Small intestine (tissue), 7 donors: ENCODE measurements at regions not wholly inside any gene's neighbourhood (a gene's known extent, or its start where the extent isn't known, plus 50 kb on each side); places are given as distances from the start of the nearest gene placed in this dataset.
A peak's percentile ranks its signal among the peaks of the same experiment; 100 is the strongest.
"Not testable (repeated sequence)": the region's sequence is repeated elsewhere in the genome, so short reads cannot be mapped to it uniquely, and the experiment has no call there.

Experiments
- DNase-seq, 2 donors: peaks; one replicate each; pipeline versions ENCODE4 v3.0.0 to v3.0.0-alpha.2; 2013
- FAIRE-seq: peaks from 2 replicates; lab custom pipeline; 2012; peaks lifted over from hg19 to GRCh38; lab: Jason Lieb, UNC
- H3K27ac ChIP-seq, 3 donors: one replicate each; pipeline ENCODE4 v1.5.1; 2013; ENCODE audit warnings: low read length in 2 of 3, mild to moderate bottlenecking in 2 of 3, control low read depth in 1 of 3, inconsistent platforms in 1 of 3, low read depth in 1 of 3, moderate library complexity in 1 of 3
- H3K27me3 ChIP-seq, 3 donors: one replicate each; pipeline ENCODE4 v1.6.1; 2013; ENCODE audit warnings: low read length in 3 of 3, inconsistent platforms in 1 of 3; ENCODE audit not compliant: control insufficient read depth in 3 of 3, insufficient read depth in 3 of 3
- H3K36me3 ChIP-seq, 3 donors: one replicate each; pipeline ENCODE4 v1.6.1; 2013; ENCODE audit warnings: low read length in 3 of 3, inconsistent platforms in 1 of 3, low read depth in 1 of 3, mild to moderate bottlenecking in 1 of 3, moderate library complexity in 1 of 3; ENCODE audit not compliant: control insufficient read depth in 3 of 3, insufficient read depth in 2 of 3
- H3K4me1 ChIP-seq, 3 donors: one replicate each; pipeline ENCODE4 v1.6.1; 2013; ENCODE audit warnings: low read length in 2 of 3, inconsistent platforms in 1 of 3, low read depth in 1 of 3, mild to moderate bottlenecking in 1 of 3, moderate library complexity in 1 of 3; ENCODE audit not compliant: control insufficient read depth in 3 of 3, insufficient read depth in 2 of 3
- H3K4me3 ChIP-seq, 3 donors: one replicate each; pipeline ENCODE4 v1.5.1; 2013; ENCODE audit warnings: low read length in 3 of 3, control low read depth in 1 of 3, inconsistent platforms in 1 of 3, low read depth in 1 of 3, mild to moderate bottlenecking in 1 of 3, moderate library complexity in 1 of 3
- H3K9me3 ChIP-seq, 2 donors: one replicate each; pipeline ENCODE4 v1.6.1; 2013; ENCODE audit warnings: low read depth in 1 of 2, low read length in 1 of 2; ENCODE audit not compliant: control insufficient read depth in 2 of 2, insufficient read depth in 1 of 2
- WGBS, 3 donors: extraction: QIAGEN DNeasy Blood & Tissue Kit; methylation state at CpG; one replicate each; pipeline ENCODE4 v1.1.7; 2013; 5-methylcytosine and 5-hydroxymethylcytosine counted together
- donor health status: healthy with polysubstance abuse.
- donor health status: control.
- donor health status: control.
- donor health status: Bipolar disorder and iron deficiency.
- donor health status: healthy.

GRCh38 chr9:33734941-33735835 lies 60.2 kb upstream of the PRSS3 start:
- not testable (repeated sequence) for FAIRE-seq, H3K9me3 ChIP-seq, H3K4me1 ChIP-seq, H3K36me3 ChIP-seq, H3K4me3 ChIP-seq, H3K27me3 ChIP-seq
- H3K27ac ChIP-seq = peak overlapping the region in 1 of 3 donors; percentile 68
- WGBS, 3 donors = 54 to 76% (median 62%) methylated on average over 6 of the region's 6 CpGs
- DNase-seq = peak in 1 of 2 donors; percentile 63

- Histone ChIP-seq H3K27me3 (no peaks in the 10 kb centered on the region), H3K4me3 (no peak overlapping the region), H3K4me1 (peaks cover 0 to 4% (median 0%) of the 10 kb centered on the region in 3 donors), H3K9me3 (peaks cover 0 to 3% of the 10 kb centered on the region in 2 donors), H3K27ac (no peak overlapping the region), H3K36me3 (no peaks in the 10 kb centered on the region)
- FAIRE-seq = no peak
- 18 to 25% (median 22%) methylated on average over 5 of the region's 5 CpGs for WGBS, 3 donors
- peak; percentile 70 to 77 for DNase-seq
Observed at GRCh38 chr9:33737811-33738606, 57.4 kb upstream of the PRSS3 start.

GRCh38 chr9:33739398-33739797 lies 56.0 kb upstream of the PRSS3 start:
- H3K4me3 ChIP-seq = no peak overlapping the region
- H3K36me3 ChIP-seq = no peaks in the 10 kb centered on the region
- peaks cover 0 to 4% (median 0%) of the 10 kb centered on the region in 3 donors for H3K4me1 ChIP-seq
- FAIRE-seq (no peak), DNase-seq (peak; percentile 57 to 84)
- no peaks in the 10 kb centered on the region for H3K27me3 ChIP-seq
- H3K9me3 ChIP-seq = peaks cover 0 to 3% of the 10 kb centered on the region in 2 donors
- peak overlapping the region; percentile 1 to 75 (median 20) for H3K27ac ChIP-seq

GRCh38 chr9:33740075-33740474 lies 55.3 kb upstream of the PRSS3 start:
- peaks cover 0 to 3% of the 10 kb centered on the region in 2 donors for H3K9me3 ChIP-seq
- H3K4me1 ChIP-seq = peaks cover 0 to 4% (median 0%) of the 10 kb centered on the region in 3 donors
- no peaks in the 10 kb centered on the region for H3K27me3 ChIP-seq
- H3K36me3 ChIP-seq = no peaks in the 10 kb centered on the region
- H3K4me3 ChIP-seq = no peak overlapping the region
- WGBS, 3 donors = 84 to 93% (median 89%) methylated on average over 1 of the region's 1 CpG
- H3K27ac ChIP-seq = peak overlapping the region in 1 of 3 donors; percentile 75
- no peak for DNase-seq
- FAIRE-seq = no peak

- not testable (repeated sequence) for H3K9me3 ChIP-seq, FAIRE-seq, H3K36me3 ChIP-seq, H3K4me1 ChIP-seq, H3K27me3 ChIP-seq, H3K27ac ChIP-seq, H3K4me3 ChIP-seq, DNase-seq
- 59 to 84% (median 65%) methylated on average over 1 of the region's 1 CpG for WGBS, 3 donors
Observed at GRCh38 chr9:33740958-33741357, 54.4 kb upstream of the PRSS3 start.

- peak overlapping the region in 1 of 3 donors; percentile 32 for H3K27ac ChIP-seq
- FAIRE-seq (no peak), DNase-seq (peak; percentile 23 to 85)
- no peaks in the 10 kb centered on the region for H3K36me3 ChIP-seq
- H3K4me3 ChIP-seq = no peak overlapping the region
- peaks cover 0 to 4% (median 0%) of the 10 kb centered on the region in 3 donors for H3K4me1 ChIP-seq
- no peaks in the 10 kb centered on the region for H3K27me3 ChIP-seq
- WGBS, 3 donors = 21 to 51% (median 42%) methylated on average over 3 of the region's 3 CpGs
- H3K9me3 ChIP-seq = peaks cover 0 to 3% of the 10 kb centered on the region in 2 donors
Observed at GRCh38 chr9:33742051-33742450, 53.3 kb upstream of the PRSS3 start.

- no peak for FAIRE-seq
Observed at GRCh38 chr9:33742519-33742918, 52.8 kb upstream of the PRSS3 start.

More at GRCh38 chr9:33742519-33742918, 52.8 kb upstream of the PRSS3 start:
- no peak overlapping the region for H3K4me3 ChIP-seq
- peaks cover 0 to 4% (median 0%) of the 10 kb centered on the region in 3 donors for H3K4me1 ChIP-seq
- H3K9me3 ChIP-seq = peaks cover 0 to 3% of the 10 kb centered on the region in 2 donors
- H3K27ac ChIP-seq = peak overlapping the region in 2 of 3 donors; percentile 2 to 32
- H3K36me3 ChIP-seq = no peaks in the 10 kb centered on the region
- WGBS, 3 donors = 68 to 73% (median 72%) methylated on average over 2 of the region's 2 CpGs
- DNase-seq = peak in 1 of 2 donors; percentile 73
- no peaks in the 10 kb centered on the region for H3K27me3 ChIP-seq
